GOT3 (cell line): ENCODE measurements at regions not wholly inside any gene's neighbourhood (a gene's known extent, or its start where the extent isn't known, plus 50 kb on each side); places are given as distances from the start of the nearest gene placed in this dataset.

Source experiments
- DNase-seq: peaks from one replicate; lab custom pipeline; 2025; ENCODE audit warnings: mixed read lengths; lab: John Stamatoyannopoulos, UW

DNA sequence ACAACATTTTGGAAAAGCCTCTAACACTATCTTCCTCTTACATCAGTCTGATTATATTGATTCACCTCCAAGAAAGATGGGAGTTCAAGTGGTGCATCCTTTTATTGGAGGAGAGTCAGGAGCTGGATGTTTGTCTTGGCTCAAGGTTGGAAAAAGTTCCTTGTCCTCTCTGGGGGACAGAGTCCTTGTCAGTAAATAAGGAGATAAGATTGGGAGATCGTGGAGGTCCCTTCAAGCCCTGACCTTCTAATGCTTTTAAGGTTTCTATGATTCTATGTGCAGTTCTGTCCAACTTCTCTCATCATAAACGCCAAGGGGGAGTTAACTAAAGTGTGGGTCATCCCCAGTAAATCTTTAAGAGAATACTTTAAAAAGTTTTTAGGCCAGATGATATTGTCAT is 60.9 kb upstream of the CCBE1 start:
- no peak for DNase-seq

DNA sequence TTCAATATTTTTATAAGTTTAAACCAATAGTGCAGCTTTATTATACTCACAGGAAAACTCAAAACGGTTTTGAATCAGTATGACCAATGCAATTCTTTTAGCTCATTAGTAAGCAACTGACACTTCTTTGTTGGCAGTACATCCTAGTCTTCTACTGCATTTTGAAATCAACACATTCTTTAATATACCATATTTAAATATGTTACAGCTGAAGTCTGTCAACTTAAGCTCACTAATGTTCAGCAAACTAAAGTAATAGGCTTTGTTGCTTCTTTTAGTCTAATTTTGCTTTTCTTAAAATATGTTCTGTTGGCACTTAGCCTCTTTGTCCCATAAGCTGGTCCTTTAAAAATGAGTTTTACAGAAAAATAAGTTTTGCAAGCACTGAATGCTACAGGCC is 55.4 kb upstream of the CCBE1 start:
- DNase-seq, result no peak

DNA sequence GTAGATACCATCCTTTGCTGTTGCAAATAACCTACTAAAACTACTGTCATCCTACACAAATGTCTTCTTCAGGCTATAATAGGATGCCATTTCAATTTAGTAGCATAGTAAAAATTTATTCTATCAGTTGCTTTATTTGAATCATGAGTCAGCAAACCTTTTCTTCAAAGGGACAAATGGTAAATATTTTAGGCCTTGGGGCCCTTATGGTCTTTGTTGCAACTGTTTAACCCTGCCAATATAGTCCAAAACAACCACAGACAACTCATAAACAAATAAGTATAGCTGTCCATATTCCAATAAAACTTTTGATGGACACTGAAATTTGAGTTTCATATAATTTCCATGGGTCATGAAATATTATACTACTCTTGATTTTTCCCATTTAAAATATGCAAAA is 54.0 kb upstream of the CCBE1 start:
- no peak for DNase-seq

DNA sequence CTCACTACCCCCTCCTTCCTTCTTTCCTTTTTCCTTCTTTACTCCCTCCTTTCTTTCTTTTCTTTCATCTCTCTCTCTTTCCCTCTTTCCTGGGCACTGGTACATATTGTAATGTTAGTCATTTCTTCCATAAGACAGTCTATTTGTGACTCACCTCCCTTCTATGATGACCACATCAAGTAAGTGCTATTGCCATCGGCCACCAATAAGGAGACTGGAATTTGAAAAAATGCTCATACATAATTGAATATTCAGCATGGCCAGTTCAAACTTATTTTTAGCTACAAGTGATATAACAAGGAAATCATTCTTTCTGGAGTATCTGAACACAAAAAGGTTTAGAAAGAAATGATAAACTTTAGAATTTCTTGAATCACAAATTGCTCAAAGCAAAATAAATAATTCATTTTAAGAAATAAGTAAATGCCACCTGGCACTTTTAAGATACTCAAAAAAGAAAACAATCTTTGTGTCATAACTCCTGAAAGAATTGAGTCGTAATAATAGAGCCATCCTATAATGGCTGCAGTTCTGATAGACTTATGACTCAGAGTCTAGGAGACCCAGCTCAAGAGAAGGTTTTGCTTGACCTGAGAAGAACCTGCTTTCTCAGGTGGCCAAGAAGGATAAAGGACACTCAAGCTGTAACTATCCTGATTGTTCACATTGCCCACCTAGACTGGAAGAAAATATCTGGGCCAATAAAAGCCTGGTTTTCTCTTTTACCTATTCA is 51.6 kb upstream of the CCBE1 start:
- DNase-seq, result no peak
